ENCODE measurements at regions not wholly inside any gene's neighbourhood (a gene's known extent, or its start where the extent isn't known, plus 50 kb on each side); places are given as distances from the start of the nearest gene placed in this dataset.

DNA sequence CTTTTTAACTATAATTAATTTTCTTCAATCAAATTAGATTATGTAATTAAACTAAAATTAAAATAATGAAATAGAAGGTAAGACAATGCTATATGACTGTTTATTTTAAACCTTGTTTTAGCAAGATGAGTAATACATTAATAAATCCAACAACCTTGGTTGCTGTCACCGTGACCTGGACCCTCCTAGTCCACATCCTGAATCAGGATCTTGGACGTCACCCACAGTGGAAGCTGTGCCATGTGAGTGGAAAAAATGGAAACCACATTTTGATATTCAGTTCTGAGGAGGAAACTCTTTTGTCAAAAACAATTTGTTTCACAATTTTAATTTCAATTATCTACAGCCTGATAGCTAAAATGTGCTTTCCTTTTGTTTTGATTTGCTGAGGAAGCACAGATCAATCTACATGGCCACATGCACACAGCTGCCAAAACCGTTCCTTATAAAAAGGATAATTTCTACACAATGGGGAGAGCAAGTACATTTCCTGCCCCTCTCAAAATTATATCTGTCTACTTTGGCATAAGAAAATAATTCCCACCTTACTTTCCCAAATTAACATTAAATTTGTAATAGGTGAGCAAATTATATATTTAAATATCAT, 255.5 kb downstream of the RASSF9 start:
- TF ChIP-seq, protein P1, sequence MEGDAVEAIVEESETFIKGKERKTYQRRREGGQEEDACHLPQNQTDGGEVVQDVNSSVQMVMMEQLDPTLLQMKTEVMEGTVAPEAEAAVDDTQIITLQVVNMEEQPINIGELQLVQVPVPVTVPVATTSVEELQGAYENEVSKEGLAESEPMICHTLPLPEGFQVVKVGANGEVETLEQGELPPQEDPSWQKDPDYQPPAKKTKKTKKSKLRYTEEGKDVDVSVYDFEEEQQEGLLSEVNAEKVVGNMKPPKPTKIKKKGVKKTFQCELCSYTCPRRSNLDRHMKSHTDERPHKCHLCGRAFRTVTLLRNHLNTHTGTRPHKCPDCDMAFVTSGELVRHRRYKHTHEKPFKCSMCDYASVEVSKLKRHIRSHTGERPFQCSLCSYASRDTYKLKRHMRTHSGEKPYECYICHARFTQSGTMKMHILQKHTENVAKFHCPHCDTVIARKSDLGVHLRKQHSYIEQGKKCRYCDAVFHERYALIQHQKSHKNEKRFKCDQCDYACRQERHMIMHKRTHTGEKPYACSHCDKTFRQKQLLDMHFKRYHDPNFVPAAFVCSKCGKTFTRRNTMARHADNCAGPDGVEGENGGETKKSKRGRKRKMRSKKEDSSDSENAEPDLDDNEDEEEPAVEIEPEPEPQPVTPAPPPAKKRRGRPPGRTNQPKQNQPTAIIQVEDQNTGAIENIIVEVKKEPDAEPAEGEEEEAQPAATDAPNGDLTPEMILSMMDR (IDR thresholded peaks at IDR 0.05): no peak
- TF ChIP-seq POLR2AphosphoS5 (IDR thresholded peaks at IDR 0.05): no peak

Data from esophagus muscularis mucosa (tissue), 3 donors.